ENCODE measurements at regions not wholly inside any gene's neighbourhood (a gene's known extent, or its start where the extent isn't known, plus 50 kb on each side); places are given as distances from the start of the nearest gene placed in this dataset.

DNA sequence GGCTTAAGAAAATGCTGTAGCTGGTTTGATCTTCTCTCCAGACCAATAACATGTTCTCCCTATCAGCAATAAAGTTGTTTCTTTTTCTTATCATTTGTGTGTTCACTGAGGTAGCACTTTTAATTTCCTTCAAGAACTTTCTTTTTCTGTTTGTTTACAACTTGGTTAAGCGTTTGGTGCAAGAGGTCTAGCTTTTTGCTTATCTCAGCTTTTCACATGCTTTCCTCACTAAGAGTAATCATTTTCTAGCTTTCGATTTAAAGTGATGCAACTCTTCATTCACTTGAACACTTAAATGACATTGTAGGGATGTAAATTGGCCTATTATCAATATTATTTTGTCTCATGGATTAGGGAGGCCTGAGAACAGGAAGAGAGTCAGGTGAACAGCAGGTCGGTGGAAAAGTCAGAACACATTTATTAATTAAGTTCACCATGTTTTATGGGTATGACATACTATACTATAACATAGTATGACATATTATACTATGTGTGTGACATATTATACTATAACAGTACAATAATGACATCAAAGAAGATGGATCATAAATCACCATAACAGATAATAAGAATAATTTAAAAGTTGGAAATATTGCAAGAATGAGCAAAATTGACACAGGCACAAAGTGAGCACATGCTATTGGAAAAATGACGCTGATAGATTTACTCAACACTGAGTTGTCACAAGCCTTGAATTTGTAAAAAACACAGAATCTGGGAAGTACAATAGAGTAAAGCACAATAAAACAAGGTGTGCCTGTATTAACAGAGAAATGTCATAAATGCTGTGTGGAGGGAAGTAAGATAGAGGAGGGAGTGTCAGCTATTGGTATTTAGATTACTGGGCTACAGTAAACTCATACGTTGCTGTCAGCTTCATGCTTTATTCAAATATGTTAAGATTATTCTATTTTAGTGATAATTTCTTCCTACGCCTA is 218.6 kb upstream of the SLC7A11 start:
- no peak overlapping the region for H3K4me3 ChIP-seq (replicated peaks in 1 of 3; ENCODE audit: insufficient read depth in 1 of 3, low read depth in 1 of 3, low read length in 3 of 3)
- H3K9me3 ChIP-seq (replicated peaks; ENCODE audit: control insufficient read depth, insufficient read depth, low read length): no peaks in the 10 kb centered on the region
- no TSS peak for BruUV-seq (replicated peaks)
- H2AFZ ChIP-seq (ENCODE audit: low read depth, low read length): no peak overlapping the region
- DNase-seq (ENCODE audit: low read depth, low spot score) (no peak), FAIRE-seq (no peak)
- TF ChIP-seq POLR2A (IDR thresholded peaks at IDR 0.05; ENCODE audit: low read depth, low read length) (no peak), POLR2AphosphoS5 (IDR thresholded peaks at IDR 0.05; ENCODE audit: insufficient read depth, low read depth, low read length) (no peak), MYC (IDR thresholded peaks at IDR 0.05; ENCODE audit: low read depth, low read length) (no peak), JUN (IDR thresholded peaks at IDR 0.05; ENCODE audit: borderline replicate concordance, insufficient read depth, insufficient read length, low read depth) (no peak), GATA2 (IDR thresholded peaks at IDR 0.05; ENCODE audit: insufficient read depth, insufficient read length, low read depth, low read length) (no peak), FOS (IDR thresholded peaks at IDR 0.05; ENCODE audit: borderline replicate concordance, insufficient read depth, low read length) (no peak), EZH2 (IDR thresholded peaks at IDR 0.05; ENCODE audit: borderline replicate concordance, low read depth, low read length, severe bottlenecking) (no peak)
- TF ChIP-seq, protein P1, sequence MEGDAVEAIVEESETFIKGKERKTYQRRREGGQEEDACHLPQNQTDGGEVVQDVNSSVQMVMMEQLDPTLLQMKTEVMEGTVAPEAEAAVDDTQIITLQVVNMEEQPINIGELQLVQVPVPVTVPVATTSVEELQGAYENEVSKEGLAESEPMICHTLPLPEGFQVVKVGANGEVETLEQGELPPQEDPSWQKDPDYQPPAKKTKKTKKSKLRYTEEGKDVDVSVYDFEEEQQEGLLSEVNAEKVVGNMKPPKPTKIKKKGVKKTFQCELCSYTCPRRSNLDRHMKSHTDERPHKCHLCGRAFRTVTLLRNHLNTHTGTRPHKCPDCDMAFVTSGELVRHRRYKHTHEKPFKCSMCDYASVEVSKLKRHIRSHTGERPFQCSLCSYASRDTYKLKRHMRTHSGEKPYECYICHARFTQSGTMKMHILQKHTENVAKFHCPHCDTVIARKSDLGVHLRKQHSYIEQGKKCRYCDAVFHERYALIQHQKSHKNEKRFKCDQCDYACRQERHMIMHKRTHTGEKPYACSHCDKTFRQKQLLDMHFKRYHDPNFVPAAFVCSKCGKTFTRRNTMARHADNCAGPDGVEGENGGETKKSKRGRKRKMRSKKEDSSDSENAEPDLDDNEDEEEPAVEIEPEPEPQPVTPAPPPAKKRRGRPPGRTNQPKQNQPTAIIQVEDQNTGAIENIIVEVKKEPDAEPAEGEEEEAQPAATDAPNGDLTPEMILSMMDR (IDR thresholded peaks at IDR 0.05; ENCODE audit: extremely low read depth in 1 of 2, insufficient read depth in 1 of 2, low read depth in 1 of 2, low read length in 2 of 2): no peak
- TF ChIP-seq, protein P2, sequence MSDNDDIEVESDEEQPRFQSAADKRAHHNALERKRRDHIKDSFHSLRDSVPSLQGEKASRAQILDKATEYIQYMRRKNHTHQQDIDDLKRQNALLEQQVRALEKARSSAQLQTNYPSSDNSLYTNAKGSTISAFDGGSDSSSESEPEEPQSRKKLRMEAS (IDR thresholded peaks at IDR 0.05; ENCODE audit: insufficient read depth, insufficient read length): no peak
- H3K79me2 ChIP-seq (ENCODE audit: control insufficient read depth, insufficient read depth, low read length): no peaks in the 10 kb centered on the region
- H3K9ac ChIP-seq (replicated peaks; ENCODE audit: extremely low read depth, insufficient read depth, low read length): no peak overlapping the region
- H3K27me3 ChIP-seq (ENCODE audit: control insufficient read depth in 2 of 2, insufficient read depth in 2 of 2, low read length in 2 of 2): peaks cover 0 to 4% of the 10 kb centered on the region in 2 experiments
- no peak overlapping the region for H3K27ac ChIP-seq (ENCODE audit: insufficient read depth, low read depth, low read length)
- H4K20me1 ChIP-seq (replicated peaks; ENCODE audit: control insufficient read depth, extremely low read depth, insufficient read depth, low read length): no peaks in the 10 kb centered on the region
- intact Hi-C loops (cut with micrococcal nuclease): no loop called here
- POLR2A ChIA-PET: no interaction called here
- no peaks in the 10 kb centered on the region for H3K4me1 ChIP-seq (ENCODE audit: control insufficient read depth, extremely low read depth, insufficient read depth, low read length)
- dilution Hi-C loops (cut with MboI; ENCODE audit: extremely low pct_ligation_motif_present, low sequenced_read_pairs): no loop called here
- no peak overlapping the region for H3K4me2 ChIP-seq (ENCODE audit: insufficient read depth, low read length)
- H3K36me3 ChIP-seq (ENCODE audit: control insufficient read depth in 2 of 2, extremely low read depth in 1 of 2, insufficient read depth in 2 of 2, low read length in 2 of 2): no peaks in the 10 kb centered on the region
- CTCF ChIA-PET: interaction anchor here (1.6 to 1.7 kb wide), 2 partner anchors 10 to 14 kb away, joined by 4 to 5 read pairs; no protein-coding TSS in a partner anchor
- no peaks in the 10 kb centered on the region for H3K9me1 ChIP-seq (replicated peaks; ENCODE audit: control insufficient read depth, extremely low read depth, insufficient read depth, low read length)
